ENCODE measurements at regions not wholly inside any gene's neighbourhood (a gene's known extent, or its start where the extent isn't known, plus 50 kb on each side); places are given as distances from the start of the nearest gene placed in this dataset.

GRCh38 chr9:74431467-74431866 is 65.7 kb upstream of the RORB start:
- H3K36me3 Mint-ChIP-seq (ENCODE audit: low read depth, unreplicated experiment), result no peaks in the 10 kb centered on the region
- H3K9me3 Mint-ChIP-seq (ENCODE audit: unreplicated experiment), result no peaks in the 10 kb centered on the region
- TF ChIP-seq, protein P1, sequence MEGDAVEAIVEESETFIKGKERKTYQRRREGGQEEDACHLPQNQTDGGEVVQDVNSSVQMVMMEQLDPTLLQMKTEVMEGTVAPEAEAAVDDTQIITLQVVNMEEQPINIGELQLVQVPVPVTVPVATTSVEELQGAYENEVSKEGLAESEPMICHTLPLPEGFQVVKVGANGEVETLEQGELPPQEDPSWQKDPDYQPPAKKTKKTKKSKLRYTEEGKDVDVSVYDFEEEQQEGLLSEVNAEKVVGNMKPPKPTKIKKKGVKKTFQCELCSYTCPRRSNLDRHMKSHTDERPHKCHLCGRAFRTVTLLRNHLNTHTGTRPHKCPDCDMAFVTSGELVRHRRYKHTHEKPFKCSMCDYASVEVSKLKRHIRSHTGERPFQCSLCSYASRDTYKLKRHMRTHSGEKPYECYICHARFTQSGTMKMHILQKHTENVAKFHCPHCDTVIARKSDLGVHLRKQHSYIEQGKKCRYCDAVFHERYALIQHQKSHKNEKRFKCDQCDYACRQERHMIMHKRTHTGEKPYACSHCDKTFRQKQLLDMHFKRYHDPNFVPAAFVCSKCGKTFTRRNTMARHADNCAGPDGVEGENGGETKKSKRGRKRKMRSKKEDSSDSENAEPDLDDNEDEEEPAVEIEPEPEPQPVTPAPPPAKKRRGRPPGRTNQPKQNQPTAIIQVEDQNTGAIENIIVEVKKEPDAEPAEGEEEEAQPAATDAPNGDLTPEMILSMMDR (IDR thresholded peaks at IDR 0.05; ENCODE audit: unreplicated experiment), result no peak
- peaks cover 1% of the 10 kb centered on the region for H3K27me3 Mint-ChIP-seq (ENCODE audit: unreplicated experiment)
- H3K4me1 Mint-ChIP-seq (ENCODE audit: unreplicated experiment), result no peaks in the 10 kb centered on the region
- no peak overlapping the region for H3K4me3 Mint-ChIP-seq (ENCODE audit: unreplicated experiment)
- no peak overlapping the region for H3K27ac Mint-ChIP-seq (ENCODE audit: unreplicated experiment)
- no peak for DNase-seq (ENCODE audit: low spot score)

DNA sequence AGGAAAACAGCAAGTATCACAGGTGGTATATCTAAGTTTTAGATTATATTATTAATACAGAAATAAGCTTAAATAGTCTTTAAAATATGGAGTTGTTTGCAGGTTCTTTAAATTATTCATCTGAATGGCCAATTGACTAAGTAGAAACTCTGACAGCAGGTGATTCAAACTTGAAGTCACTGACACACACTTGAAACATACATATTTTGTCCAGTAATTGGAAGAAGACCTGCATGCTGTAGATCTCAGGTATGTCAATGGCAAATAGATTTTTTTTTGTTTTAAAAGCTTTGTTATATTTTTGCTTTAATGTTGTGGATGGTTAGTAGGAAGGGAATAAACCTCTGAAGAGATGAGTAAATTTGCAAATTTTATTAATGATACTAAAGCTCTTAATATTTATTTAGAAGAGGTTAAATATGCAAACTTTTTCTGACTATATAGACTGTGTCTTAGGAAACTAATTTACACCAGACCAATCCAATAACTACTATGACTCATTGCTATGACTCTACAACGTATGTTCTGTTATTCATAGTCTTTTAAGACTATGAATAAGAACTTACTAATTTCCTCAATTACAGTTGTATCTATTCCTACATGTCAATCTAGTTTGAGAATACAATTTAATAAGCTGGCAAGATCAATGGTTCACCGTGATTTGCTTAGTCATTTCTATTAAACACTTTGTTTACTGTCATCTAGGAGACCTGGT is 53.9 kb upstream of the RORB start:
- Mint-ChIP-seq H3K27ac (ENCODE audit: unreplicated experiment) (no peak overlapping the region), H3K9me3 (ENCODE audit: unreplicated experiment) (no peaks in the 10 kb centered on the region), H3K27me3 (ENCODE audit: unreplicated experiment) (no peaks in the 10 kb centered on the region), H3K4me1 (ENCODE audit: unreplicated experiment) (peaks cover 7% of the 10 kb centered on the region), H3K36me3 (ENCODE audit: low read depth, unreplicated experiment) (no peaks in the 10 kb centered on the region), H3K4me3 (ENCODE audit: unreplicated experiment) (no peak overlapping the region)
- DNase-seq (ENCODE audit: low spot score), result no peak
- TF ChIP-seq, protein P1 (IDR thresholded peaks at IDR 0.05; ENCODE audit: unreplicated experiment), result no peak

DNA sequence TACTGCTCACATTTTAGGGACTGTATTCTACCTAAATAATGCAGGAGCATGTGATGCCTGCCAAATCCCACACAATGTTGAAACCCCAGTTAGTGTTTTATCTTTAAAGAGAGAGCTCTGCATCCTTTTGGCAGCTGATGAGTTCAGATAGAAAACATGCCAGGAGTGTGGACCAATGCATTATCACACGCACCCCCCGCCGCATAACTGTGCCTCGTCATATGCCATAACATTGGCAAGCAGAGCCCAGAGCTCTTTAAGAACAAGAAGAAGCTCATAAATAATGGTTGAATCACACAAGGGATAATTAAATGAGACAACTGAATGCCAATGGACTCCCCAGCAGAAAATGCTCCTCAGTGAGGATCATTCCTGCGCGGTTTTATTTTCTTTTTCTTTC is 52.8 kb upstream of the RORB start:
- TF ChIP-seq, protein P1 (IDR thresholded peaks at IDR 0.05; ENCODE audit: unreplicated experiment), result no peak
- no peak overlapping the region for H3K4me3 Mint-ChIP-seq (ENCODE audit: unreplicated experiment)
- DNase-seq (ENCODE audit: low spot score), result no peak
- H3K27me3 Mint-ChIP-seq (ENCODE audit: unreplicated experiment), result no peaks in the 10 kb centered on the region
- H3K36me3 Mint-ChIP-seq (ENCODE audit: low read depth, unreplicated experiment), result no peaks in the 10 kb centered on the region
- no peaks in the 10 kb centered on the region for H3K9me3 Mint-ChIP-seq (ENCODE audit: unreplicated experiment)
- H3K4me1 Mint-ChIP-seq (ENCODE audit: unreplicated experiment), result peaks cover 7% of the 10 kb centered on the region
- H3K27ac Mint-ChIP-seq (ENCODE audit: unreplicated experiment), result no peak overlapping the region
